ENCODE measurements at regions not wholly inside any gene's neighbourhood (a gene's known extent, or its start where the extent isn't known, plus 50 kb on each side); places are given as distances from the start of the nearest gene placed in this dataset.

DNA sequence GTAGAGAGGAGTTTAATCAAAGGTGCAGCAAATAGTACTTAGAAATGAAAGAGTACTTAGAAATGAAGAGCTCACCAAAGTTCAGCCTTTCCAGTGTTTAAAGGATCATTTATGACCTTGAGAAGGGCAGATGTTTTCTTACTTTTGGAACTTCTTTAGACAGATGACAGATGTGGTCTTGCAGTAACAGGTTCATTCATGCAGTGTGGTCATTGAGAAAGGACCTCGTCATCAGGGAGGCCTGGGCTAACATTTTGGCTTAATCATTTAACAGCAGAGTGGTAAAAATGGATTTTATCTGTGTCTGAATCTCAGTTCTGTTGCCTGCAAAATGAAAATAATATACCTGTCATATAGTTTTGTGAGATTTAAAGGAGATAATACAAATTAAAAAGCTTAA is 75.1 kb upstream of the NT5C1B start:
- TF ChIP-seq, protein P1, sequence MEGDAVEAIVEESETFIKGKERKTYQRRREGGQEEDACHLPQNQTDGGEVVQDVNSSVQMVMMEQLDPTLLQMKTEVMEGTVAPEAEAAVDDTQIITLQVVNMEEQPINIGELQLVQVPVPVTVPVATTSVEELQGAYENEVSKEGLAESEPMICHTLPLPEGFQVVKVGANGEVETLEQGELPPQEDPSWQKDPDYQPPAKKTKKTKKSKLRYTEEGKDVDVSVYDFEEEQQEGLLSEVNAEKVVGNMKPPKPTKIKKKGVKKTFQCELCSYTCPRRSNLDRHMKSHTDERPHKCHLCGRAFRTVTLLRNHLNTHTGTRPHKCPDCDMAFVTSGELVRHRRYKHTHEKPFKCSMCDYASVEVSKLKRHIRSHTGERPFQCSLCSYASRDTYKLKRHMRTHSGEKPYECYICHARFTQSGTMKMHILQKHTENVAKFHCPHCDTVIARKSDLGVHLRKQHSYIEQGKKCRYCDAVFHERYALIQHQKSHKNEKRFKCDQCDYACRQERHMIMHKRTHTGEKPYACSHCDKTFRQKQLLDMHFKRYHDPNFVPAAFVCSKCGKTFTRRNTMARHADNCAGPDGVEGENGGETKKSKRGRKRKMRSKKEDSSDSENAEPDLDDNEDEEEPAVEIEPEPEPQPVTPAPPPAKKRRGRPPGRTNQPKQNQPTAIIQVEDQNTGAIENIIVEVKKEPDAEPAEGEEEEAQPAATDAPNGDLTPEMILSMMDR (conservative IDR thresholded peaks at IDR 0.05; ENCODE audit: low read depth, low read length), result no peak
- H3K4me3 ChIP-seq (ENCODE audit: low read length), result no peak overlapping the region
- no peak for DNase-seq (ENCODE audit: low read depth)

DNA sequence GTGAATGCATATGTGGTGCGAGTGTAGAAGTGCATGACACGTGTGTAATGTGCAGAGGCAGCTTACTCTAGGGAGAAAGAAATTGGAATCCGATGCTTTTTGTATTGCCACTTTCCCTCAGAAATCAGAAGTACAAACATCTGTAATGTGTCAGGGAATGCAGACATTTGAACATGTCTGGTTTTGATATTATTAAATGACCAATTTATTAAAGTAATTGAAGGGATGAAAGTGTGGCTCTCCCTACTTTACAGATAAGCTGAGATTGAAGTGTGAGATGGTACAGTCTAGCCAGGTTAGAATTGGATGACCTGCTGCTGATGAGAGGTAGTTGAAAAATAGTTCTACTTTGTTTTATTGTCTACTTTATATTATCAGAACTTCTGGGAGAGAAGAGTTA is 74.5 kb upstream of the NT5C1B start:
- no peak for DNase-seq (ENCODE audit: low read depth)
- TF ChIP-seq, protein P1 (conservative IDR thresholded peaks at IDR 0.05; ENCODE audit: low read depth, low read length), result no peak
- H3K4me3 ChIP-seq (ENCODE audit: low read length), result no peak overlapping the region

DNA sequence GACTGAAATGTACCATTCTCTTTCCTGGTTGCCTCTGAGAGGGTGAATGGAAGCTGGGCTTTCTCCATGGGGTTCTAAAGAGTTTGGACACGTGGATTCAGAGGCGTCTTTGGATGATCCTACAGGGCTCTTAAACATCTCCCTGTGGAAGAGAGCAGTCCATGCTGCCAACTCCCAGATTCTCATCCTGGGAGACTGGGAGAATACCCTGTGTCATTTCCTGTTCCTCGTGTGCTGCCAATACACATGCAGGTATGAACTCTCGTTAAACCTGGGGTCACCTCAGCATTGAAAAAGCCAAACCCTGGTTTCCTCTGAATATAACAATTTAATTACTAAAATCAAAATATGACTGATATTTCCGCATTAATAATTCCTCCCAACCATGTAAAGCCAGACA is 73.3 kb upstream of the NT5C1B start:
- TF ChIP-seq, protein P1 (conservative IDR thresholded peaks at IDR 0.05; ENCODE audit: low read depth, low read length), result no peak
- no peak overlapping the region for H3K4me3 ChIP-seq (ENCODE audit: low read length)
- DNase-seq (ENCODE audit: low read depth), result no peak

DNA sequence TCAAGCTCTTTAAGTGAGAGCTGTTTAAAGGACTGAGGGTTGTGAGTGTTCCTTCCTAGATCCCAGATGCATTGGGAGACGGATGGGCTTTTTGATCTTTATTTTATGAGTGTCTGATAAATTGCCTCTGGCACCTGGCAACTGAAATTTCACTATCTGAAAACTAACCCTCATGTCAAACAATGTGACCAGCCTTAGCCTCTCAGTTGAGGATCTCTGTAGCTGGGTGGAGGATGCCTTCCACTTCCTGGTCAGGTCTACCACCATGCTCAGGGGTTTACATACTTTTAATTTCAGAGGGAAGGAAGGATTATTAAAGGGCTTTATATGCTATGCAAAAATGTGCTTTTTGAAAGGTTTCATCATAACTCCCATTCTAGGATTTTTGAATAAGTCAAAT is 70.5 kb upstream of the NT5C1B start:
- DNase-seq (ENCODE audit: low read depth), result no peak
- TF ChIP-seq, protein P1 (conservative IDR thresholded peaks at IDR 0.05; ENCODE audit: low read depth, low read length), result no peak
- no peak overlapping the region for H3K4me3 ChIP-seq (ENCODE audit: low read length)

DNA sequence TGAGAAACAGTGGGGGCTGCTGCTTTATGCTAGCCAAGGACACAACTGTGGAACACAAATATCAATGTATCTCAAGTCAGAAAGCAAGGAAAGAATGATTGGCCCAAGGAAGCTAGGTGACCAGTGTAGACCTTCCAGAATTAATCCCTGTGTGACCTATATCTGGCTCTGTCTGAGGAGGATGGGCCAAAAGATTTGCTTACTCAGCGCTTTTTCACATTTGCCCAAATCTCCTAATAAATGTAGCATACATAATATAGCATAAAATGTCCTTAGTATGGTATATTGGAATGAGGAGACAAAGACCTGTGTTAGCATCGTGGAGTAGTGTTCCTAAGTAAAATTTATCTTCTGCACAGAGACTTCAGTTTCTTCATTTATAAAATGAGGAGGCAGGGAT is 66.7 kb upstream of the NT5C1B start:
- no peak overlapping the region for H3K4me3 ChIP-seq (ENCODE audit: low read length)
- TF ChIP-seq, protein P1 (conservative IDR thresholded peaks at IDR 0.05; ENCODE audit: low read depth, low read length), result no peak
- DNase-seq (ENCODE audit: low read depth), result no peak

DNA sequence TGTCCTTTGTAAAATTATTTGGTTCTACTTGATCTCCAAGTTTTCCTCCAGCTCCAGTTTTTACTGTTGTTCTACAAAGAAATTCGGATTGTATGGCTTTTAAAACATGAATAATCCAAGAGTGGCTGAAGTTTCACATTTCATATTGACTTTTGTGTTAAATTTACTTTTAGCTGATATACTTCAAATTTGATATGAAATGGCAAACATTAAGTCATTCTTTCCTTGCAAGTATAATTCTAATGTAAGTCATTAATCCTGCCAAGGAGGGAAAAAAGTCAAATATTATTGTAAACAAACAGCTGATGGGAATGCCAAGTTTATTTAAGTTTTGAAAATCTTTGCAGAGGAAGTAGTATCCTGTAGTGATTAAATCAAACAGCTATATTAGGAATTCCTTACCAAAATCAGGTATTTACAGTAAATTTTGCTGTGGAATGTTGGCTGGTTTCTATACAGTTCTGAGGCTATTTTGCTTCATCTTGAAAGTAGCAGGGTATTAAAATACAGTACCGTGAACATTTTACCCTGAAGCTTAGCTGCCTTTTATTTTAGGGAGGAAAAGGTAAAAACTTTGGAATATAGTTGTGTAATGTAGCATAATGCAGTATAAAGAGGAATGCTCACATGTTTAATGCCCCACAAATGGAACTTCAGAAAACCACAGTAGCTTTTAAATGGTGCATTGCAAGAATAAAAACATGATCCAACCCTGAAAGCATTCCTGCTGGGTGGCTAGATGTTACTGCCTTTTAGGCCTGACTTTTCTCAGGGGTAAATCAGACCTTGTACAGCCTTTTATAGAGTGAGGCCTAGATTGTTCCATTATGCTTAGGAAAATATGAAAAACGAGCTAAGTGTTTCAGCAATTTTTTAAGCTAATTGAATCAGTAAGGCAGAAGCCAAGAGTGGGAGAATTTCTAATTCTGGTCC is 62.7 kb upstream of the NT5C1B start:
- TF ChIP-seq, protein P1 (conservative IDR thresholded peaks at IDR 0.05; ENCODE audit: low read depth, low read length), result no peak
- no peak overlapping the region for H3K4me3 ChIP-seq (ENCODE audit: low read length)
- DNase-seq (ENCODE audit: low read depth), result no peak

DNA sequence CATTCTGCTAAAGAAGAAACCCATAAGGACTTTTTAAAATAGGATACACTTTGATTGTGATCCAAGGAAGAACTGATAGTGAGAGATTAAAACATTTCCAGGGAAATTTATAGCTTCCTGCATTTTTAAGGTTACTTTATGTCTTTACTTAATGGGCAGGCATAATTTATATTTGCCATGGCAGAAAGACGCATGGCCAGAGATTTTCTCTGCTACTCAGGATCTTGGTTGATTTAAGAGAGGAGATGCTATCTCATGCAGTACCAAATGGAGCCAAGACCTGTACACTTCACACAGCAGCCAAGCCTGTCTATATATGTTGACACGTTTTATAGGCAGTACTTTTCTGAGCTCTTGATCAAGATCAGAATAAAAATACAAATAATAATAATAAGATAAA is 60.9 kb upstream of the NT5C1B start:
- H3K4me3 ChIP-seq (ENCODE audit: low read length), result no peak overlapping the region
- TF ChIP-seq, protein P1 (conservative IDR thresholded peaks at IDR 0.05; ENCODE audit: low read depth, low read length), result no peak

More for the DNA sequence above, 60.9 kb upstream of the NT5C1B start:
- DNase-seq (ENCODE audit: low read depth), result no peak

Data from retinal pigment epithelial cell (primary cell).